Stimulated activated CD8-positive, alpha-beta memory T cell treated with anti-CD3 and anti-CD28 coated beads, Interleukin-2, amount 100 ng/mL, for 48 hours (primary cell): ENCODE measurements at regions not wholly inside any gene's neighbourhood (a gene's known extent, or its start where the extent isn't known, plus 50 kb on each side); places are given as distances from the start of the nearest gene placed in this dataset.
"Not testable (repeated sequence)": the region's sequence is repeated elsewhere in the genome, so short reads cannot be mapped to it uniquely, and the experiment has no call there.

Experiments used
- DNase-seq, 2 donors: peaks; one replicate each; pipeline ENCODE4 v3.0.0-alpha.2; 2020; ENCODE audit warnings: low read depth in 2 of 2

DNA sequence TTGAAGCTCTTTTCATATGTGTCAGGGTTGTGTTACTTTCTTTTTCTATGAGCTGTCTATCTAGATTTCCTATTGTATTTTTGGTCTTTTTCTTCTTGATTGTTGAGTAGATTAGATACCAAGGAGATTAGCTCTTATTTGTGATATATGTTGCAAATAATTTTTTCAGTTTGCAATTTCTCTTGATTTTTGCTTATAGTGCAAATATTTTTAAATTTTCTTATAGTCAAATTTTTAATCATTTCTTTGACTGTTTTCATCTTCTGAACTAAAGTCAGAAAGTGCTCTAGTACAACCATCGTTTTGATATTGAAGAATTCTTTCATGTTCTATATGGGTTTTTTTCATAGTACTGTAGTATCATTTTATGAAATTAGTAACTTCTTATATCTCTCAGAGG lies 193.7 kb downstream of the OSTF1 start:
- no peak for DNase-seq

GRCh38 chr9:75289332-75289731 lies 201.0 kb downstream of the OSTF1 start:
- DNase-seq = no peak

GRCh38 chr9:75299324-75299723 lies 211.0 kb downstream of the OSTF1 start:
- no peak for DNase-seq

DNA sequence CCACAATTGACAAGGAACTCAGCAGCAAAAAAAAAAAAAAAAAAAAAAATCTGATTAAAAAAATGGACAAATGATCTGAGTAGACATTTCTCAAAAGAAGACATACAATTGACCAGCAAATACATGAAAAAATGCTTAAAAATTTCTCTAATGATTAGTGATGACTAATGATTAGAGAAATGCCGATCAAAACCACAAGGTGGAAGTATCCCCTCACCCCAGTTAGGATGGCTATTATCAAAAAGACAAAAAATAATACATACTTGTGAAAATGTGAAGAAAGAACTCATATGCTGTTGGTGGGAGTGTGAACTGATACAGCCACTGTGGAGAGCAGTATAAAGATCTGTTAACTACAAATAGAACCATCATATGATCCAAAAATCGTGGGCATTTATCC lies 245.3 kb downstream of the OSTF1 start:
- DNase-seq = no peak

DNA sequence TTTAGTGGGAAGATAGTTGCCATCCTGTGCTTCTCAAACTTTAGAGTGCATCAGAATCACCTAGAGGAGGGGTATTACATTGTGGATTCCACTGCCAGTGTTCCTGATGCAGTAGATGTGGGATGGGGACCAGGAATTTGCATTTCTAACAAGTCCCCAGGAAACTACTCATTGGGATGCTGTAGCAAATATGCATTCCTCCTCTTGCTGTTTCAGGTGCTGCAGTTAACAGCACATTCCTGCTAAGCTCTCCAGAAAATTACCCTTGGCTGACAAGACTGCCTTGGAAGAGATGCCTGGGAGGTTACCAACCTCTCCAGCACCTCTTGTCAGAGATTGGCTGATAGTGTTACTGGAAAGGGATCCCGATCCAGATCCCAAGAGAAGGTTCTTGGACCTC lies 270.5 kb downstream of the OSTF1 start:
- DNase-seq = no peak

- no peak for DNase-seq
Observed at GRCh38 chr9:75359638-75360037, 271.3 kb downstream of the OSTF1 start.

DNA sequence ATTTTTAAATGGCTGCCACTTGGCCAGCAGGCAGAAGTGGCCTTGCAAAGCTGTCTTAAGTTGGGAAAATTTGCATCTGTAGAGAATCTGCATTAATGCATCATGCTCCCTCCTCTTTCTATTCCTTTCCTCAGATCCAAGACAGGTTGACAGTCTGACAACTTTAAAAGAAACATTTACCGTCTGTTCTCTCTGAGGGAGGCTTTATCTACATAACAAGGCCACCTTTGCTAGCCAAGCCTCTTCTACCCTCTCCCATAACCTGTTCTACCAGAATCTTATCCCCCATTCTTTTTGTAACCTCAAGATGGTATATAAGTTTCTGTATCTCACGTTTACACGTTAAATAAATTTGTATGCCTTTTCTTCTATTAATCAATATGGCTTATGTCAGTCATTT lies 271.9 kb downstream of the OSTF1 start:
- no peak for DNase-seq

DNA sequence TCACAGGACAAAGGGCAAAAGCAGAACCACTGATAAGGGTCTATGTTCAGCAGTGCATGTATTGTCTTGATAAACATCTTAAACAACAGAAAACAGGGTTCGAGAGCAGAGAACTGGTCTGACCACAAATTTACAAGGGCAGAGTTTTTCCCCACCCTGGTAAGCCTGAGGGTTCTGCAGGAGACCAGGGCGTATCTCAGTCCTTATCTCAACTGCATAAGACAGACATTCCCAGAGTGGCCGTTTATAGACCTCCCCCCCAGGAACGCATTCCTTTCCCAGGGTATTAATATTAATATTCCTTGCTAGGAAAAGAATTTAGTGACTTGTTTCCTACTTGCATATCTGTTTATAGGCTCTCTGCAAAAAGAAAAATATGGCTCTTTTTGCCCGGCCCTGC lies 274.1 kb downstream of the OSTF1 start:
- not testable (repeated sequence) for DNase-seq

GRCh38 chr9:75365196-75365595 lies 276.9 kb downstream of the OSTF1 start:
- DNase-seq = no peak

GRCh38 chr9:75369989-75370388 lies 281.7 kb downstream of the OSTF1 start:
- DNase-seq = no peak

- no peak for DNase-seq
Observed at GRCh38 chr9:75372499-75373268, 284.4 kb downstream of the OSTF1 start.

DNA sequence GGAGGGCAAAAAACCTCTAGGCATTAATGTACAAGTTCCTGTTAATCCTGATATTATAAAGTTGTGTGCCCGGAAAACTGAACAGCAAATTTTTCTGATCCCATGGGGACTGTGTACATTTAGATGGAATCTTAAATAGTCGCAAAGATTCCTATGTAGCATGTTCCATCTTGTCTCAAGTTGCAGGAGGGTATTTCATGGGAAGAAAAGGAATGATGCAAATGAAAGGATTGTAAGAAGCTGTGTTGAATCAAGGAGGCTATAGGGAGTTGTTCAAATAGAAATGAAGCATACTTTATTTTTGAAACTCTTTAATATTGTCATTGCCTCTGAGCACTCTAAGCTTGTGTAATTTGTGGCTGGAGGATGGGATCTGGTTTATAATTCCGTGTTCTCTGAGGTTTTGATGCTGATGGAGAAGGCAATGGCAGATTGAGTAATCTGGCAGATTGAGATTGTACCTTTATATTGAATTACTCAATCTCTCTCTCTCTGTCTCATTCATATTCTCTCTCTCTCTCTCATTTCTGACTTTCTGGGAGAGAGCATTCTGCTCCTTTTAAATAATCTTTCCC lies 288.5 kb downstream of the OSTF1 start:
- DNase-seq = no peak

GRCh38 chr9:75378036-75378435 lies 289.7 kb downstream of the OSTF1 start:
- no peak for DNase-seq

GRCh38 chr9:75378926-75379325 lies 290.6 kb downstream of the OSTF1 start:
- DNase-seq = no peak

DNA sequence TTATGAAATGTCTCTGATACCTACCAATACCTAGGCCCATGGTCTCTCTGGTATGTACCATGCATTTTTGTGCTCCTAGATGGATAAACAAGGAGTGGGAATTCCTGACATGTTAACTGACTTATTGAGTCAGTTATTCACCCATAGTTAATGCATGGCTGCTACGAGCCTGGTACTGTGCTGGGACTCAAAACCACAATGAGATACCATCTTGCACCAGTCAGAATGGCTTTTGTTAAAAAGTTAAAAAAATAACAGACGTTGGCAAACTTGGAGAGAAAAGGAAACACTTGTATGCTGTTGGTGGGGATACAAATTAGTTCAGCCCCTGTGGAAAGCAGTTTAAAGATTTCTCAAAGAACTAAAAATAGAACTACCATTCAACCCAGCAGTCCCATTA lies 293.8 kb downstream of the OSTF1 start:
- no peak for DNase-seq

DNA sequence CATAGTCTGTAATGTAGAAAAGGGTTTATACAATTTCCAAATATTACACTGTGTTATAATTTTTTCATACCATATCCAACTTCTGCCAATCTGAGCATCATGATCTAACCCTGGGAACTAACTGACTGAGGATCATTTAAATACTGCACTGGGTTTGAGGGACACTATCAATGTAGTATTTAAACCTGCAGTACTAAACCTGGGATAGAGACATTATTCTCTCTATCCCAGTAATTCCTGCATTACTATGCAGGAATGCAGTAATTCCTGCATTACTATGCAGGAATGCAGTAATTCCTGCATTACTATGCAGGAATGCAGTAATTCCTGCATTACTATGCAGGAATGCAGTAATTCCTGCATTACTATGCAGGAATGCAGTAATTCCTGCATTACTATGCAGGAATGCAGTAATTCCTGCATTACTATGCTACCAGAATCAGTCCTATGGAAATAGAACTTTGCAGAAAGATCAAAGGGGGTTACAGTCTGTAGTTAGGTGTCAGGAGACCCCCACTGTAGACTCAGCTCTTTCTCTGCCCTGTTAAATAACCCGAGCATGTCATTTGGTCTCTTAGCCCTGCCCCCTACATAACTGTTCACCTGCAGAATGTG lies 295.2 kb downstream of the OSTF1 start:
- DNase-seq = not testable (repeated sequence)

DNA sequence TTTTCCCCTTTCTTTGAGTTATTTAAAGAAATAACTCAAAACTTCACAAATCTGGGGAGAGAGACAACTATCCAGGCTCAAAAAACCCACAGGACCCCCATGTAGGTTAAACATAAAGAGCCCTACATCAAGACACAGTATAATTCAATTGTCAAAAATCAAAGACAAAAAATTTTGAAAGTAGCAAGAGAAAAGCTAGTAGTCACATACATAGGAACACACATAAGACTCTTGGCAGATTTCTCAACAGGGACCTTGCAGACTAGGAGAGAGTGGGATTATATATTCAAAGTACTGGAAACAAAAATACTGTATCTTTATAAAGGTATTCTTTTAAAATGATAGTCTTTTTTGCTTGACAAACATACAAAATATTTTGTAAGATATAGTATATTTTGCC lies 296.9 kb downstream of the OSTF1 start:
- no peak for DNase-seq

DNA sequence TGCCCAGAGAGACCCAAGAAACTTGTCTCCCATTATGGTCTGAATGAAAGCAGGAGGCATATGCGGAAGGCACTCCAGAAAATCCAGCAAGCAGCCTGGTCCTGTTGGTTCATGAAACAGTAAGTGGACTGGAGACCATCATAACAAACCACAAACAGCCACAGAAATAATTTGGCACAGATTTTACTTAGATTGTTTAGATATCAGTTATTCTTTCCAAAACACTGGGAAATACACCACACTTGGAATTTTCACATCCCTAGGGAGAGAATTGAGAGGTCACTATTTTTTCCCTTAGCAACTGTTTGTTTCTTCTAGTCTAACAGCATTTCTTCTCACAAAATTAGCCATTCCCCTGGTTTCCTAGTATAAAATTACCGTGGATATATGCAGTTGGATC lies 300.8 kb downstream of the OSTF1 start:
- DNase-seq = no peak

GRCh38 chr9:75390951-75391350 lies 302.6 kb downstream of the OSTF1 start:
- no peak for DNase-seq

DNA sequence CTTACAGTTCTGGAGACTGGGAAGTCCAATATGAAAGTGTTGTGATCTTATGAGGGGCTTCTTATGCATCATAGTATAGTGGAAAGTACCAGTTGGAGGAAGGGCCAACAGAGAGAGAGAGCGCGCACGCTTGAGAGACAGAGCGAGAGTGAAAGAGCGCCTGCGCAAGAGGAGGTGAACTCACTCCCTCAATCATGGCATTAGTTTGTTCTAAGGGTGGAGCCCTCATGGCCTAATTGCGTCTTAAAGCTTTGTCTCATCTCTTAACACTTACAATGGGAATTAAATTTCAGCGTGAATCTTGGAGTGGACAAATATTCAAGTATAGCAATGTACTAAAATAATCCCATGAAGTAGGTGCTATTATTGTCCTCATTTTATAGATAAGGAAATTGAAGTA lies 303.2 kb downstream of the OSTF1 start:
- DNase-seq = no peak

GRCh38 chr9:75395336-75395735 lies 307.0 kb downstream of the OSTF1 start:
- DNase-seq = no peak

GRCh38 chr9:75397836-75398235 lies 309.5 kb downstream of the OSTF1 start:
- no peak for DNase-seq

- no peak for DNase-seq
Observed at GRCh38 chr9:75408391-75408790, 320.1 kb downstream of the OSTF1 start.
